HG03175 (cell line): ENCODE measurements at regions not wholly inside any gene's neighbourhood (a gene's known extent, or its start where the extent isn't known, plus 50 kb on each side); places are given as distances from the start of the nearest gene placed in this dataset.

Experiments used
- ATAC-seq: cut with Tn5 transposase; IDR thresholded peaks from one replicate; pipeline ENCODE4 v1.9.1; 2021; ENCODE audit warnings: mild to moderate bottlenecking, moderate library complexity; ENCODE audit not compliant: unreplicated experiment

DNA sequence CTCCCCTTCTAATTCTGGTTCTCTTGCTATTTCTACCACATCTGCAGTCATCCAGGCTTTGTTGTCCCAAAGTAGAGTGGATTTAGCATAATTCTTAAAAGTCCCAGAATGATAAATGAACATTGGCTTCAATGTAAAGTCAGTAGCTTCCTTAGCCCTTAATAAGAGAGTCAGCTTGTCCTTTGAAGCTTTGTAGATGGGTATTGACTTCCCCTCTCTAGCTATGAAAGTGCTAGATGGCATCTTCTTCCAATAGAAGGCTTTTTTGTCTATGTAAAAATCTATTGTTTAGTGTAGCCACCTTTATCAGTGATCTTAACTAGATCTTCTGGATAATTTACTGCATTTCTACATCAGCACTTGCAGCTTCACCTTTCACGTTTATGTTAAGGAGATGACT is 181.4 kb upstream of the B3GALT2 start:
- ATAC-seq, result no peak

DNA sequence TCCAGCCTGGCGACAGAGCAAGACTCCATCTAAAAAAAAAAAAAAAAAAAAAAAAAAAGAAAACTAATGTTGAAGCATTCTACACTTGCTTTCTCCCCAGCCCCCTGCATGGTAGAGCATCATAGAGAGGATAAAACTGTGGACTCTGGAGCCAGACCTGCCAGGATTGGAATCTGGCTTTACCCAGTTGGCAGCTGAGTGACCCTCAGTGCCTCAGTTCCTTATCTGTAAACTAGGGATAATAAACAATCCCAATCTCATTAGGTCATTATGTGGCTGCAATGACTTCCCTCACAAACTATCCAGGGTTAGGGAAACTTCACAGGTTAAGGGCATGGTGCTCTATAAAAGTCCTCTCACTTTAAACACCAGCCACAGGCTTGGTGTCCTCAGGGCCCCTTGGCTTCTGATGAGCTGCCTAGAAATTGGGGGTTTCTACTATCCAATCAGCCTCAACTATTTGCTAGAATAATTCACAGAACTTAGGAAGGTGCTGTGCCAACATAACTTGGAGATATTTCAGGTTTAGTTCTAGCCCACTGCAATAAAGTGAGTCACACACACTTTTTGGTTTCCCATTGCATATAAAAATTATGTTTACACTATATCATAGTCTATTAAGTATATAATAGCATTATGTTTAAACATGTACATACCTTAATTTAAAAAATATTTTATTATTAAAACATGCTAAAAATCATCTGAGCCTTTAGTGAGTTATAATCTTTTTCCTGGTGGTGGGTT is 180.5 kb upstream of the B3GALT2 start:
- ATAC-seq, result no peak

DNA sequence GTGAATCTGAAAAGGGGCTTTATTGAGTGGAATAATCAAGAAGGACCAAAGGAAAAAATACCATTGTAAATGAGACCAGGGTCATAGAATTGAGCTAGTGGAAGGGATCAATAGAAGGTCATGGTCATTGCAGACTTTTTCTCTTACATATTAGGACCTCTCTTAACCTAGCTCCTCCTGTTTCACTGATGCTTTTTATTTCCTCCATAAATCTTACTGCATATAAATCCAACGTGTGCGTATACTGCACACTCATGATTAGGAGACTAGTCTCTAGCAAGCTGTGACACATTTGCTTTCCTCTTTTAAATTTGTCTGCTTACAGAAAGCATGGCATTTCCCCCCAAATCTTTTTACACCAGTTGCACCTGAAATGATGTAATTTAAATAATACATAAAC is 179.6 kb upstream of the B3GALT2 start:
- no peak for ATAC-seq

DNA sequence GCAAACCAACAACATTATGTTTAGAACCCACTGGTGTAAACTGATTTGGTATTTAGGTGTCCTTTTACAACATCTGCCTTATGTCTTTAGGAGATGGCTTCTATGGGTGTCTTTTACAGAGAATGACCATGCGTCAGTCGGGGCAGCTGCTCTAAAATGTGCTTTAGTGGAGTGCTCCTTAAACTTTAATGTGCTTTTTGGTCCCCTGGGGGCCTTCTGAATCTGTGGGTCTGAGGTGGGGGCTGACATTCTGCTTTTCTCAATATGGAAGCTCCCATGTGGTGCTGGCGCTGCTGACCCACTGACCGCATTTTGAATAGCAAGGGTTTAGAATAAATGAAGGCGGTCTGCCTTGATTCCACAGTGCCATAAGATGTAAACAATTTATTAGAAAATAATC is 173.2 kb upstream of the B3GALT2 start:
- ATAC-seq, result no peak

DNA sequence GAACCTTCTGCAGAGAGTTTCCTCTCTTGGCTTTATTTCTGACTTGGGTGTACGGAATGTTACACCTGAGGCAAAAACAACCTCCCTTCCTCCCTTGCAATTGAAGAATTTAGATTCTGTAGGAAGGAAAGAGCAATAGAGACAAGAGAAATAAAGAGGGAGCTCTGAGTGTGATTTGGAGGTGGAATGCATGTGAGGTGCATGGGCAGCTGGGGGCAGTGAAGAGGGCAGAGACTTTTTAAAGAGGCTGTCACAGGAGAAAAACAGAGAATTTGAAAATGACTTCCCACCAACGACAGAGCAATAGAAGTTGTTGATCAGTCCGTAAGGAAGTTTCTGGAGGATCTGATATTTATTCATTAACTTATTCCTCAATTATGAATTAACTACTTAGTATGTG is 172.0 kb upstream of the B3GALT2 start:
- no peak for ATAC-seq

DNA sequence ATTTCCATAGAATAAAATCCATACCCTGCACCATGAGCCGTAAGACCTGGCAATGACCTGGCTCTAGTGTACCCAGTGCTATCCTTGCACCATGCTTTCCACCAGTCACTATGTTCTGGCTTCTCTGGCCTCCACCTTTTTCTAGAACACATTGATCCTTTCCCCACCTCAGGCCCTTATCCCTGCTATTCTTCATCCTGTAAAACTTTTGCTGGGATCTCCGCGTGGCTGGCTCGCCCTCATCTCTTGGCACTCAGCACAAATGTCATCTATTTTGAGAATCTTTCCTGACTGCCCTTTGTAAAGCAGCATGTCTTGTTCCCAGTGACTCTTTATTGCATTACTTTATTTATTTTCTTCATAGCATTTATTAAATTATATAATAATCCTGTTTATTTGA is 169.8 kb upstream of the B3GALT2 start:
- no peak for ATAC-seq

DNA sequence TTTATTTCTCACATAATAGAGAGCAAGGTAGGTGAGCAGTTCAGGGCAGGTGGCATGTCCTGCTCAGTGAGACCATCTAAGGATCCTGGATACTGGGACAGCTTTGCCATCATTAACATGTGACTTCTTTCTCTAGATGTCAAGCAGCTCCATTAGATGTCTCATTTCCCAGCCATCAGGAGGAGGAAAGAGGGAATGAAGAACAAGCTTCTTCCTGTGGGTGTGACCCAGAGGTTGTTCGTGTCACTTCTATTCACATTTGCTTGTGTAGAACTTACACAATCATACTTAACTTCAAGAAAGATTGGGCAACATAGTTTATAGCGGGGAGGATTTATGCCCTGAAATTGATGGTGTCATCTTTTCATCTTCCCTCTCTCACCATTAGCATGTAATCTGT is 169.2 kb upstream of the B3GALT2 start:
- no peak for ATAC-seq

DNA sequence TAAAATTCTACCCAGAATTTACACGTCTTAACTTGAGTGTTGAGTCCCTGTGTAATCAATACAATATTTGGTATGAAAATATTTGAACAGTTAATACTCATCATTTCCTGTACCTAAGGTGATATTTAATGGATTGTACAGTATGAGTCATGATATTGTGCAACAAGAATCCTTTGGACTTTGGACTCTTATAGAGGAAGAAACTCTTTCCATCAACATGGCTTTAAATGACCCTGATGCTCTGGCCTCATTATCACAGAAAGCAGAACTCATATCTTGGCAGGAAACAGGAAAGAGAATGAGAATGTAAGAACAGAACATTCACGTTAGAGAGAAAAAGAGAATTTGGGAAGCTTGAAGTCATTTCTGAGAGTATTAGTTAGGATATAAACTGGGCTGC is 168.8 kb upstream of the B3GALT2 start:
- no peak for ATAC-seq

DNA sequence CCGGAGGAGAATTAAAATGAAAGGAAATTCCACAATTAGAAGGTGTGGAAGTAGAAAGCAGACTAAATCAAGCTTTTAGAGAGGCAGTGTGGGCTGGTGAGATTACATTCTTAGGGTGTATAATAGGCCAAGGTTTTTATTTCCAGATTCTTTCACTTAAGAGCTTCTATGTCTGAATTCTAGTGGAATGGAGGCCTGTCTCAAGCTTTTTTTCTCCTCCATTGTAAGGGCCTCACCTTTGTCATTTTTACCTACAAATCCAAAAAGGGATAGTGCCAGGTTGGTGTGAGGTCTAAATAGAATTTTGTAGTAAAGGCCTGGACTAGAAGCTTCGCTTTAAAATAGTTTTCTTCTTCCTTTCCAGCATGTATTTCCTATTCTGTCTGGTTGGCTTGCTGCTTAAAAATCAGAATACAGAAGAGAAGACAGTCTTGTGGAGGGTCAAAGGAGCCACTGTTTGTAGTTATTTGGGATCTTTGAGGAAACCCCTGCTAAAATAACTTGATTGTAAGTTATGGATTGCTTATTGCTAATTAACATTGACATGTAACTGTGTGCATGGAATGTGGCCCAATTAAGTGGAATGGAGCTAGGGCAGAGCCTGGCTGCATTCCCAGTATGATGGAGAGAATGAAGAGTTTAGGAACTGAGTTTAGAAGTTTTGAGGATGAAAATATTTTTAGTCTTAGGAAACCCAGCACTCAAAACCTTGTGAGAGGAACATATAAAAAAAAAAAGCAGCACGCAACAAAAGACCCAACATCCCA is 162.5 kb upstream of the B3GALT2 start:
- no peak for ATAC-seq

DNA sequence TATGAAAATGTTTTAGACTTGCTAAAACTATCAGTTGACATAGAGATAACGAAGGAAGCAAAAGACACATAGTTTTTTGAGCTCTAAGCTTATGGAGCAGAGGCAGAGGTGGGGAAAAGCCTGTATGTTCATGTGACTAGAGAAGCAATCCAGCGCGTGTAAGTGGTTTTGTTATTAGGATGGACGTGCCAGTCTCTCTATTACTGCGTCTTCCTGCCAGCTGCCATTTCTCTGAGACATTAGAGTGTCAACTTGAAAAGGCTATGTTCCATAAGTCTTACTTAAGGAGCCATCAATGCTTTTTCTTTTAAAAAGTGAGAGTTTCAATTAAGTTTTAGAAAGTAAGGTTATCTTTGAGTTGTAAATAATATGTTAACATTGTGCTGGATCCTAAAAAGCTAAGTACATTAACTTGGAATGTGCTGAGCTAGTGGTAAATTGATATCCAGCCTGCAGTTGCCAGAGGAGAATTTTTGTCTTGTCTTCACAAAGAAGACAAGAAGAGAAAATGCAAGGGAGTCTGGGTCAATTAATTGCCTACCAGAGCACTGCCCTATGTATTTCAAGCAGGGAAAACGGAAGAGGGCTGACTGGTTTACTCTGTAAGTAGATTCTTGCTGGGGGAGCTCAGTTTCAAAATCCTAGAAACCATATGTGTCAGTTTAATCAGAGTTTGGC is 161.8 kb upstream of the B3GALT2 start:
- ATAC-seq, result no peak

DNA sequence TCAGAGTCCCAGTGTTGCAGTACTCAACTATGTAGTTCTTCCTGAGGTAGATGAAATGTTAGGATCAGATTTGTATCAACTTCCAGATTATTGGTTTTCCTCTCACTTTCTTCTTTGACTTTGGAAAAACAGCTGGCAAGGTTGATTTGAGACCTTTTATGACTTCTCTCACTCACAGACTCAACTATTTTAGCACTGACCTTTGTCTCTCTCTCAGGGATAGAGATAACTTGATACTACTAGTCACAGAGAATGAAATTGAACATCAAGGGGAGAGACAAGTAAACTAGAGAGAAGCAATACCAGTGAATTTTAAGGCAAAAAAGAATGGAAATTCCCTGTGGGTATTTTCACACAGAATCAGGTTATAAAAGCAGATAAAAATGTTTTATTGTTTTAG is 159.7 kb upstream of the B3GALT2 start:
- ATAC-seq, result no peak

DNA sequence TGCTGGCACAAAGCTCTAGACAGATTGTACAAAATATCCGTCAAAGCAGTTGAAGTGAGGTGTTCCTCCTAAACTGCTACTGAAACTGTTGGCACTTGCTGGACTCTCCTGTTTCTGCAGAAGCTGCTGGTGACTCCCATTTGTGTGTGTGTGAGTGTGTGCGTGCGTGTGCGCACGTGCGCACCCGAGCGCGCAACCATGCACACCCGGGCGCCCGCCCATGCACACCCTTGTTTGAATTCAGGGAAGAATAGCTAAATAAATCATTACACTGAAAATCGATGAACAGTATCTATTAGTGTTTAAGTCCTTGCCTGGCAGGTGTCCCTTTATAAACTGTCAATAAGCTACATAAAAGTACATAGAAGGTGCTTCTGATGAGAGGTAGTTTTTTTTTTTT is 156.4 kb upstream of the B3GALT2 start:
- no peak for ATAC-seq

DNA sequence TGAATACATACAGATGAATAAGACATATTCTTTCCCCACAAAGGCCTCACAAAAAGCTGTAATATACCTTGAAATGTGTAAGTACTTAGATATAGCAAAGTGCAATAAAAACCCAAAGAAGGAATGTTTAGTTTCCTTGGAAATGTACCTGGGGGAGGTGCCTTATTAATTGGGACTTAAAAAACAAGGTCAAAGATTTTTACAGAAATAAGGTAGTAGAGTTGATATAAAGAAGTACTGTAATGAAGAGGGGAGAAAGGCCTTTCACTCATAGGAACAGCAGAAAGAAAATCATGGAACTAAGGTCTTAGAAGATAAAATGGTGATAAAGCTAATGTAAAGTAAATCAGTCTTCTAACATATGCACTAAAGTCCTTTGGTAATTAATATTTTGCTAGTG is 153.9 kb upstream of the B3GALT2 start:
- ATAC-seq, result no peak

DNA sequence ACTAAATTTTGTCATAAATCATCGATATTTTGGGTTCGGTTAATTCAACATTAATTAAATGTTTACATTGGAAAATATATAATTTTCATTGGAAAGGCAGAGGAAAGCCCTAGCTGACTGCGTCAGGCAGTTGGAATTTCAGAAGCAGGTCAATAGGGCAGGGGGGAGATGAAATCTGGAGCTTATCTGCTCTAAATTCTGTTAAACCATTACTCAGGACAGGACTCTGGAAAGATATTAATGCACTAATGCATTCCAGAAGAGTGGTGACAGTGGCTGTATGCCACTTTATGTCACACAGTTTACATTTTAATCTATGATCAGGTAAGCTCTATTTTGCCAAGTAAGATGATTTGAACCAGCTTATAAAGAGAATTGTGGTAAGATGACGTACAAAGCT is 153.0 kb upstream of the B3GALT2 start:
- ATAC-seq, result no peak

DNA sequence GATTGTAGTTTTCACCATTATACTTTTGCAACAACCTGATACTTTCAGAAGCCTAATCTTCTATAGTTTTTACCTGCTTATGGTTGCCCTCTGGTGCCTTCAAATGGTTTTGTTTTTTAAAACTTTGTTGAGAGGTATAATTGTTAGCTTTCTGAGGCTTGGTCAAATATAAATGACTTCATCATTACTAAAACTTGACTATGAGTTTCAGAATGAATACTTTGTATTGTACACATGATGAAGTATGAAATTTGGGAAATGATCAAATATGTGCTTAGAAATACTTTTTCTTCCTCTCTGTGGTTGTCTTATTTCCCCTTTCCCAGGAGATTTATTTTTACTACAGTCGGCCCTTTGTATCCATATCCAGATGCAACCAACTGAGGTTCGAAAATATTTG is 151.8 kb upstream of the B3GALT2 start:
- peak; percentile 55 for ATAC-seq

DNA sequence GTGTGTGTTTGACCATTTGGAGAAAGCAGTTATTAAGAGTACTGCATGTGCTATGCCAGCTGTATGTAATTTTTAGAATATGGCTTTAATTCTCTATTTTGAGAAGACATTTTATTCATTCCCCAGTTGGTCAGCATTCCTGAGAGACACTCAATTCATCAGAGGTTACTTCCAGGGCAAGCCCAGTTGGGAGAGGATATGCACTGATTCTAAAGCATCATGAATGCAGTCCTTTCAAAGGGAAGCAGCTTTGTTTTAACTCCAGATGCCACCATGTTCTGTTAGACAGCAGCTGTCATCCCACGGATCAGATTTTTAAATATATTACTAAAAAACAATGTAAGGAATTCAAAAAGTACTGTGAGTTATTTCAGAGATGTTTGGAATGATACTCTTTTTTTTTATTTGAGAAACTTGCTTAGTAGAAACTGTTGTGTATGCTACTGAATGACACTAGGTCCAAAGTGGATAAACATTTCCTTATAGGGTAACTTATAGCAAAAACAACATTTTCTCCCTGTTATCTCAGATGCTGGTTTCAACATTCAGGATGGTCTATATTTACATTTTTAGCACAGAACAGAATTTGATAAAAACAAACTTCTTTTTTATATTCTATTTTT is 149.5 kb upstream of the B3GALT2 start:
- no peak for ATAC-seq

DNA sequence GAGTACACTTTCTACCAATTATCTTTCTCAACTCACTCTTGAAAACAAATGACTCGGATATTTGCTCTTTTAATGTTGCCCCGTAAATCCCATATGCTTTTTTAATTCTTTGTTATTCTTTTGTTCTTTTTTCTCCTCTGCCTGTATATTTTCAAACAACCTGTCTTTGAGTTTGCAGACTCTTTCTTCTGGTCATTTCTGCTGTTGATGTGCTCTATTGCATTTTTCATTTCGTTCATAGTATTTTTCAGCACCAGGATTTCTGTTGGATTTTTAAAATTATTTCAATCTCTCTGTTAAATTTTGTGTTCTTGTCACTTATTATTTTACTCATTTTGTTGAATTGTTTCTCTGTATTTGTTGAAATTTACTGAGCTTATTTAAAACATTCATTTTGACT is 146.8 kb upstream of the B3GALT2 start:
- no peak for ATAC-seq

DNA sequence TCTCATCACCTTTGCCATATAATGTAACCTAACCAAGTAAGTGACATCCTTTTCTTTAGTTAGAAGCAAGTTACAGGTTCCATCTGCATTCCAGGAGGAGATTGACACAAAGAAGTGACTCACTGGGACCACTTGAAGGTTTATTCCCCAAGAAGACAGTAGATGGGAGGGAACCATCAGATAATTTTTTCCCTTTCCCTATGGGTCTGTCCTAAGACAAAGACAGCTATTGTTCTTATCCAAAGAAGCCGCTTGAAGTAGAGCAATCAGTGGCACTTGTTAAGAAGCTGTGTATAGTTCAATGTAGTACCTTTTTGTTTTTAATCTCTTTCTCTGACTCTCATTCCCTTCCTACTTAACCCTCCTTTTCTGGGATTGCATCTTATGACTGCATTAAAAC is 139.9 kb upstream of the B3GALT2 start:
- ATAC-seq, result no peak

DNA sequence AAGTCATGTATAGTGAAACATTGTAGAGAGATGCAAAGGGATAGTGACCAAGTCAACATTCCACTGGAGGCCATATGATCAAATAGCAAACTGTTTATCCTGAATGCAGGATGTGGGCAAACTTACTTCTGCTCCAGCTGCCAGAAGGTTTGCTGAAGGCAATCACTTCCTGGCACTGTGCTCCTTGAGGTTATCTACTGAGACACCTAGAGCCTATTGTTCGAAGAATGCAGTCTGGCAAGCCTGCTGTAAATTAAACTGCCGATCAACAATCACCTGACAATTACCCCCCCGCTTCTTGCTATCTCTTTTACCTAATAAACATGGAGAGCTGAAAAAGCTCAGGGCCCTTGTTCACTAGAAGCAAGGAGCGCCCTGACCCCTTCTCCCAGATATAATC is 139.4 kb upstream of the B3GALT2 start:
- no peak for ATAC-seq

DNA sequence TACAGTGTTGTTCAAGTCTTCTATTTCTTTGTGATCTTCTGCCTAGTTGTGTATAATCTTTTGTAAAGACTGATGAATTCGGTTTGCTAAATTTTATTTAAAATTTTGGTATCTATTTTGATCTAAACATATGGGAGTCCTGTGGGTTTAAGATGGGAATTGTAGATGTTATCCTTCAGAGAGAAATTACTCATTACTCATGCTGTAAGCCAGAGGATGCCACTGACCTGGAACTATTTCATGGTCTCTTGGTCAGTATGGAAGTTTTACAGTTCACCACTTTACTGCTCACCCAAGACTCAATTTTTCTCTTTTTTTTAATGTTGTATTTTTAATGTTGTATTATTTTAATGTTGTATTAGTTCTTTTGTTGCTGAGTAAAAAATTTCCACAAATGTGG is 138.6 kb upstream of the B3GALT2 start:
- ATAC-seq, result no peak

DNA sequence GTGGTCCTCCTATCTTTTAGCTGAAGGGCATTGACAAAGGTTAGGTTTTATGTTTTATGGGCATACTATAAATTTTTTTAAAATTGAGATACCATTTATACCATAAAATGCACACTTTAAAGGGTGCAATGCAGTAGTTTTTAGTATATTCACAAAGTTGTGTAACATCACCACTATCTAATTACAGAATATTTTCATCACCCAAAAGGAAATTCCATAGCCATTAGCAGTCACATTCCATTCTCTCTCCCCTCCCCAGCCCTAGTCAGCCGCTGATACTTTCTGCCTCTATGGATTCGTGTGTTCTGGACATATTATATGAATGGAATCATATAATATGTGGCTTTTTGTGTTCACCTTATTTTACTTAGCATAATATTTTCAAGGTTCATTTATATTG is 135.8 kb upstream of the B3GALT2 start:
- ATAC-seq, result no peak
